Fibroblast of the conjunctiva (primary cell): ENCODE measurements at regions not wholly inside any gene's neighbourhood (a gene's known extent, or its start where the extent isn't known, plus 50 kb on each side); places are given as distances from the start of the nearest gene placed in this dataset.

Experiments
- DNase-seq: peaks from one replicate; pipeline ENCODE4 v3.0.0-alpha.2; 2010; ENCODE audit warnings: low read depth

GRCh38 chr10:25114036-25114411 is 60.8 kb upstream of the GPR158 start:
- no peak for DNase-seq

- DNase-seq = no peak
Measured at GRCh38 chr10:25117757-25118156, 57.0 kb upstream of the GPR158 start.

GRCh38 chr10:25120188-25120587 is 54.6 kb upstream of the GPR158 start:
- no peak for DNase-seq
